Panc1 (cell line): ENCODE measurements at regions not wholly inside any gene's neighbourhood (a gene's known extent, or its start where the extent isn't known, plus 50 kb on each side); places are given as distances from the start of the nearest gene placed in this dataset.

ENCODE experiments used
- POLR2AphosphoS5 ChIP-seq: IDR thresholded peaks from 2 replicates; pipeline ENCODE4 v1.6.1; 2012; ENCODE audit warnings: mild to moderate bottlenecking, low read depth, low read length, moderate library complexity
- TCF7L2 ChIP-seq: IDR thresholded peaks from 2 replicates; pipeline ENCODE4 v1.6.1; 2011; ENCODE audit warnings: mild to moderate bottlenecking, low read depth, low read length, inconsistent platforms
- TF ChIP-seq, protein P1 (sequence below): fragments of 450-650 bp; IDR thresholded peaks from 2 replicates; pipeline ENCODE4 v1.5.1; 2017; ENCODE audit warnings: mild to moderate bottlenecking

DNA sequence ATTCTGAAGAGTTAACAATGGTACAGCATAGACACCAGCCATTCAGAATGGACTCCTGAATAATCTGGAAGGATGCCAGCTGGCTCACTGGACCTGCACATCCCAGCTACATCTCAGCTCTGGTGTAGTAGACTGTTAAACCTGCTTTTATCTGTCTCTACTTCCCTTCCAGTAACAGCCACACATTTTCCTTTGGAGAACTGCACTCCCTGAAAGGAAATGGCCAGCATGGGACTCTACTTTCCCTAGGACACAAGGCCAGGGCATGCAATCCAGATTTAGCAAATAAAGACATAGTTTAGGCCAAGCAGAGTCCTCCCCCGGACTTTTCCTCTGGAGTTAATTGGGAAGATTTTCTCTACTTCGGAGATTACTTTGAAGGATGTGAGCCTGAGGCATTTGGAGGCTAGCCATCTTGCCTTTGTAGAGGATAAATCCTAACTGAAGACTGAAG lies 82.7 kb upstream of the TCF12 start:
- no peak for TF ChIP-seq TCF7L2
- TF ChIP-seq, protein P1, sequence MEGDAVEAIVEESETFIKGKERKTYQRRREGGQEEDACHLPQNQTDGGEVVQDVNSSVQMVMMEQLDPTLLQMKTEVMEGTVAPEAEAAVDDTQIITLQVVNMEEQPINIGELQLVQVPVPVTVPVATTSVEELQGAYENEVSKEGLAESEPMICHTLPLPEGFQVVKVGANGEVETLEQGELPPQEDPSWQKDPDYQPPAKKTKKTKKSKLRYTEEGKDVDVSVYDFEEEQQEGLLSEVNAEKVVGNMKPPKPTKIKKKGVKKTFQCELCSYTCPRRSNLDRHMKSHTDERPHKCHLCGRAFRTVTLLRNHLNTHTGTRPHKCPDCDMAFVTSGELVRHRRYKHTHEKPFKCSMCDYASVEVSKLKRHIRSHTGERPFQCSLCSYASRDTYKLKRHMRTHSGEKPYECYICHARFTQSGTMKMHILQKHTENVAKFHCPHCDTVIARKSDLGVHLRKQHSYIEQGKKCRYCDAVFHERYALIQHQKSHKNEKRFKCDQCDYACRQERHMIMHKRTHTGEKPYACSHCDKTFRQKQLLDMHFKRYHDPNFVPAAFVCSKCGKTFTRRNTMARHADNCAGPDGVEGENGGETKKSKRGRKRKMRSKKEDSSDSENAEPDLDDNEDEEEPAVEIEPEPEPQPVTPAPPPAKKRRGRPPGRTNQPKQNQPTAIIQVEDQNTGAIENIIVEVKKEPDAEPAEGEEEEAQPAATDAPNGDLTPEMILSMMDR = no peak
- TF ChIP-seq POLR2AphosphoS5 = no peak
